ENCODE measurements at regions not wholly inside any gene's neighbourhood (a gene's known extent, or its start where the extent isn't known, plus 50 kb on each side); places are given as distances from the start of the nearest gene placed in this dataset.
A peak's percentile ranks its signal among the peaks of the same experiment; 100 is the strongest.

DNA sequence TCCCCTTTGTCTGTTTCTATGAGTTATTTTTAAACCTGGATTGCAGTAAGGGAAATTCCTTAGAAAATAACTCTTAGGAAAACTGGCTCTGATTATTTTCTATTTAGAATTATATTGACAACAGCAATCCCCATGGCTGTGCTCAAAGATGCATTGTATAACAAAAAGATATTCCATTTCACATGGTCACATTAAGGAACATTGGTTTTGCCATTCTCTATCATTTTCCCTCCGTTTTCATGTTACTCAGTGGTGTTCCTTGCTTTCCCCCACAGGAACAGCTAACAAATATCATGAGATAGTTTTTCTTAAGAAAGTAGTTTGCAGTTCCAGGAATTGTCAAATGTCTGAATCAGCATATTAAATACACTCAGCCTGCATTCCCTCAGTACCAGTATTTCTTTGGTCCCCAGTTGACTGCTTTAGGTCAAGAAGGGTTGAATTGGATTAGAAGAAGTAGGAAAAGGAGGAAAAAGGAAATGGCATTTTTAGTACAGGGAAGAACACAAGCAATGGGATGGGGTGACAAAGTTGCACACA, 436.7 kb downstream of the TNS3 start:
- DNase-seq = no peak

DNA sequence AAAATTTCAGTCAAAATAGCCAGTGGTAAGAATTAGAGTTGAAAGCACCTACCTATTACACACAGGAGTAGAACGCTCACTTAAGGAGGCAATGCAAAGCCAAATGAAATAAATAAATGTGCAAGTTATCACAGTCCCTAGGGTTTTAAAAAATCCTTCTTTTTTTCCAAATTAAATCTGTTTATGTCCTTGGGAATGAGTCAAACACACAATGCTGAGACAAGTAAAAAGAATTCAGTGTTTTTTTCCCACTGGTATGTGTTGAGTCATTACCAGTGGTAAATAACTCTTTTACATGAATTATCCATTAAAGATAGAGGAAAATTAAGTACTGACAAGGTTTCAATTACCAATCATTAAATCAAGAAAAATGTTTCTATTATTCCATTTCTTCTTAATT, 438.6 kb downstream of the TNS3 start:
- DNase-seq = no peak

DNA sequence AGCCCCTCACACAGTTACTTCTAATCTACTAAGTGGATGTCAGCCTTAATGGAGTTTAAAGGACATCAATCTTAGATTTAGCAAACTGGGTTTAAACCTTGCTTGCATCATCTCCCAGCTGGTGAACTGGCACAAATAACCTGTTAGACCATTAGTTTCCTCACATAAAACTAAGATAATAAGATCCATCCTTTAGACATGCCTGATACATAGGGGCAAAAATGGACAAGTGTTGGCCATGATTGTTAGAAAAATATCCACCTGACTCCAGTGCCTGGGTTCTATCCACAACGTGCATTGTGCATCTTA, 439.1 kb downstream of the TNS3 start:
- no peak for DNase-seq

DNA sequence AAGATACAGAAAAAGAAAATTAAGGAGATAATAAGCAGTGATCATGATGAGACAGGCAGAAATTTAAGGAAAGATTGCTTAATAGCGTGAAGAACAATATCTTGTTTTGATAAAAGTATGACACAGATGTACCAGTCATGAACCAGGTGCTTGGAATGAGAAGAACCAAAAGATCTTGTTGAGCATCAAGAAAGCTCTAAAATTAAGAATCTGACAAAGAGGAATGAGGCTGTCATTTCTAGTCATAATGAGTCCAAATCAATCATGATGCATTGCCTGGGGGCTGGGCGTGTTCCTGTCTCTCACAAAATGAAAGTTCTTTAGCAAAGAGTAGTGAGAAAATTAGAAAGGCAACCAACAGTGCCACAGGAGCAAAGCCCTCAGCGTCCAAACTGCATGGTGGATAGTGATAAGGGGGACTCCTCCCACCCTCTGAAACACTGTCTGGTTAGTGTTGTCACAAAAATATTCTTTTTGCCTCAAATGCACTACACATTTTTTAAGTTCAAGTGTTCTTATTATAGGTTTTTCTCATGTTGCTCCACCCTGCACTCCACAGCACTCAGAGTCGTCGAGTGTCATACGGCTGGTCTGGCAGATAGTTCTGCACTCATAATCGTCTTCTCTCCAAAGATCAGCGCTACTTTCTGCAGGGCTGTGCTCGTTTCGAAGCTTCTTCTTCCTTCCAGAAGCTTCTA, 439.6 kb downstream of the TNS3 start:
- no peak for DNase-seq

DNA sequence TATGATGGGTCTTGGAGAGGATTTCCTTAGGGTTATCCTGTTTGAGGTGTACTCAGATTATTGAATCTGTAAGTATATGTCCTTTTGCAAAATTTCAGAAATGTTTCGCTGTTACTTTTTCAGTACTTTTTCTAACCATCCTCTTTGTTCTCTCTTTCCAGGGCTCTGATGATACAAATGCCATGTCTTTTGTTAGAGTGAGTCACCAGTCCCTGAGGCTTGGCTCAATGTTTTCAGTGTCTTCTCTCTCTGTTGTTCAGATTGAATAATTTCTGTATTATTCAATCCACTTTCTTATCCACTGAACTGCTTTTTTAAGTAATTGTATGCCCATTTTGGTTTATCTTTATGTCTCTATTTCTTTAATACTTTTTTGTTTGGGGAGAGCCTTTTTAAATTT, 449.4 kb downstream of the TNS3 start:
- DNase-seq = no peak

DNA sequence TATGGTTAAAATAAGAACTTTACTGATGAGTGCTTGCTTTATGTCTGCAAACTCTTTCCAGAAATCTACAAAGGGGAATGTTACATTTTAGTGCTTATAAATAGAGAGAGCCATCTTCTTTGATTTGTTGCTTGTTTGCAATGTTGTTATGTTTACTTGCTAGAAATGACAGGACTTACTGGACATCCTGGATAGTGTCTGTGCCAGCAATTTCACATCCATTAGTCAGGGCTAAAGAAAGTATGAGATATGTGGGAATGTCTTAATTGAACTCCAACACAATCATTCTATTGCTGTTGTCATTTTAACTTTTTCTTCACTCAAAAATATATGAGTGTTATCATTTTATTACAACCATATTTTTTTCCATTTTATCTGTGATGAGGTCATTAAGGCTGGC, 453.2 kb downstream of the TNS3 start:
- no peak for DNase-seq

DNA sequence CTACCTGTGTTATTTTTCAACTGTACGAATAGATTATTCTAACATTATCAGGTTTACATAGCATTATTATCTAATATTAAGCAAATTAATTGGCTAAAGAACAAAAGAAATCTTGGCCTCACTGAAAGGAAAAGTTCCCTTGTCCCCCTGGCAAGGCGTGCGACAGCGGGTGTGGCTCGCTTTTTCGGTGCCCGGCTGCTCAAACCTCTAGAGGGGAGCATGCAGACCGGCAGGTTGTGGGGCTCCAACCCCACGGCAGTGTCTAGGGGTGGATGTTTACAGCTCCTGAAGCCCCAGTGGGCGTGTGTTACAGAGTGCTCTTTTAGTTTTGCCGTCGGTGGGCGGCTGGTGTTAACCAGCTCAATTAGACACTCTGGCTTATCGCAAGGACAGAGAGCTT, 456.4 kb downstream of the TNS3 start:
- DNase-seq = no peak

DNA sequence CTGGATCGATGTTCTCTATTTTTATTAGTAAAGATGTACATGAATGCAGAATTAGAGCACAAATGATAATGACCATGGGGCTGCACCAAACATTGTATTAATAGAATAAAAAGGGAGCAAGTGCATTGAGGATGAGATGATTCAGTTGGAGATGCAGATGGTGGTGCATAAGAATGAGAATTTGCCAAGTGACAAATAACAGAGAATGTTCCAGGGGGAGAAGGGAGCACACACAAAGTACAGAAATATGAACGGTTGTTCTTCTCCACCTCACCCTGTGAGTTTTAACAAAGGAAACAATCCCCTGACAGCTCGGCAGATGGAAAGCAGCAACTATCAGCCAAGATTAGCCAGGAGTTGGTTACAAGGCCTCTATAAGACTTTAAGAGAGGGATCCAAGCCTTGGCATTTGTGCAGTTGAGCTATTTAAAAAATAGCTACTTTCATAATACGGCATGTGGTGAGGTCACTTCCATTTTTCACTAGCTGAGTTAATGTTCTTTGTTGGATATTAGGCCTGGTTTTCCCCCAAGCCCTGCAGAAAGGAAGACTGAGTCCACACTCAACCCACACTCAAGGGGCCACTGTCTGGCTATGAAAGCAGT, 462.5 kb downstream of the TNS3 start:
- DNase-seq = no peak

DNA sequence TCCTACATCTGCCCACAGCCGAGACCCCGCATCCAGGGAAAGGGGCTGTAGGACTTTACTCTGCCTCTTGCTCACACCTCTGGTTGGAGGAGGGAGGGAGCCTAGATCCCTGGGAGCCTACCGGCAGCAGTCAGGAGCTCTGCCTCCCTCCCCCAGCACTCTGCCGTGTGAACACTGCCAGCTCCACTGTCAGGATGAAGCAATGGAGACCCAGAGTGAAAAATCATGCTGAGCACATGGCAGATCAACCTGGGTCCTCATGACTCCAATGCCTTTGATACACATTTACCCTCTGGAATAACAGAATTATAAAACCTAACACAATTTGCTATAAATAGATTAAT, 477.7 kb downstream of the TNS3 start:
- no peak for DNase-seq

DNA sequence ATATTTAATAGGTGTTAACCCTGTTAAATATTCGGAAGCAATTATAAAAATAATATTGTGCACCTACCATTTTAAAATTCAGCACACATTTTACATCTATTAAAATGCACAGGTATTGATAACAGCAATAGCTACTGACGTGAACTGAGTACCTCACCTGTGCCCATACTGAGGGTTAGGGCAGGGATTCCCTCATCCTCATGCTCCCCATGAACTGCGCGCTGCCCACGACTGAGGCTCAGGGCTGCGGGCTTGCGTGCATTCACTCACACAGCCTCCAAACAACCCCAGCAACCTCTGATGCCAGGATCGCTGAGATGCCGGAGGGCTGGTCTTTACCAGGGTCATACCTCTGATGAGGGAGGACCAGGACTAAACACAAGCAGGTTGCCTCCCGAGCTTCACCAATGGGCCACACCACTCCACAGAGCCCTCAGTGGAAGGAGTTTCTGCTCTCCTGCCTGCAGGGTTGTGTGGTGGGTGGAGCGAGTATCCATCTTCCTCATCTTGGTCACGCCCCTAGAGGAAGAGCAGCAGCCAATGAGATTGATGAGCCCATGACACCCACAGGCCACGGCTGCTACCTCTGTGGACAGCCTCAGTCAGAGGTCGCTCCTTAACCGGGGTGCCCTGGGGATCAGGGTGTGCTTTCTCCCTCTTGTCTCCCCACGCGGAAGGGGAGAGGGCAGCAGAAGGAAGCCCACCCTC, 478.3 kb downstream of the TNS3 start:
- DNase-seq = no peak

DNA sequence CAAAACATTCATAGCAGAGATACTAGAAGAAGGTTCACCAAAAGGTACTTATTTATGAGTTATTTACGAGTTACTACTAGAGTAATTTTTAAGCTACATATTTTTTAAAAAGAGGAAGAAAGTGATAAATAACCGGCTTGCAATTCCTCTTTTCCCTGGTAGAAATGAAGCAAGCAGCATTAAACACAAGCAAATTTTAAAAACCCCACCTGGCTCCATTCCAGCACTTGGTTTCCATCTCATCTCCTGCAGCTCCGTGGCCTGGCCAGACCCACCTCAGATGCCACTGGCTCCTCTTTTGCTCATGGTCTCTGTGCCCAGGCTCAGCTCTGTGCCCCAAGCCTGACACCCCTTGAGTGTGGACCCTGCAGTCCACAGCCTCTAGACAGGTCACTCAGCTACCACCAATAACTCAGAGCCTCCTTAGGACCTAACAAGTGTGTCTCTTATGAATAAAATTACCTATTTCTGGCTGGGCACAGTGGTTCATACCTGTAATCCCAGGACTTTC, 479.5 kb downstream of the TNS3 start:
- no peak for DNase-seq

DNA sequence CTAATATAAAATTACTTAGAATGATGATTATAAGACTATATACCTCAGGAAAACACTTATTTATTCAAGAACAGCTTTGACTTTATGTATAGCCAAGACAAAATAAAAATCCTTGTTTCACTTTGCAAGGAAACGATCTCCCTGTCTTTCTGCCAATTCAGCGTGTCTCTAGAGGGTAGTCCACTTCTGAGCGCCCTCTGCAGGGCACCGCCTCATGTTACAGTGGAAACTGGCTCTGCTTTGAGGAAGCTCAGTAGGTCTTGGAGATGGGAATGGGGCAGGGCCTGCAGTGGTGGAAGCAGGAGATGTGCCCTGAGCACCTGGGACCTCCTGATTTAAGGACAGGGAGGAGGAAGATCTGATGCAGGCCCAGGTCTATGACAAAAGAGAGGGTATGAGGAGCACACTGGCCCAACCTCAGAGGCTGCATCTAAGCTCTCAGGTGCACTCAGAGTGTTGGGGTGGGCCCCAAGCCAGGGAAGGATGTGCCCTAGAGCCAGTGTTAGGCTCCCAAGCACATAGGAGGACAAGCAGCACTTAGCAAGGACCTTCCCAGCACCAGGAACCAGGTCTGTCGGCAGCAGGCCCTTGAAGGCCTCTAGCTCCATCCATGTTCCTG, 481.0 kb downstream of the TNS3 start:
- DNase-seq = no peak

DNA sequence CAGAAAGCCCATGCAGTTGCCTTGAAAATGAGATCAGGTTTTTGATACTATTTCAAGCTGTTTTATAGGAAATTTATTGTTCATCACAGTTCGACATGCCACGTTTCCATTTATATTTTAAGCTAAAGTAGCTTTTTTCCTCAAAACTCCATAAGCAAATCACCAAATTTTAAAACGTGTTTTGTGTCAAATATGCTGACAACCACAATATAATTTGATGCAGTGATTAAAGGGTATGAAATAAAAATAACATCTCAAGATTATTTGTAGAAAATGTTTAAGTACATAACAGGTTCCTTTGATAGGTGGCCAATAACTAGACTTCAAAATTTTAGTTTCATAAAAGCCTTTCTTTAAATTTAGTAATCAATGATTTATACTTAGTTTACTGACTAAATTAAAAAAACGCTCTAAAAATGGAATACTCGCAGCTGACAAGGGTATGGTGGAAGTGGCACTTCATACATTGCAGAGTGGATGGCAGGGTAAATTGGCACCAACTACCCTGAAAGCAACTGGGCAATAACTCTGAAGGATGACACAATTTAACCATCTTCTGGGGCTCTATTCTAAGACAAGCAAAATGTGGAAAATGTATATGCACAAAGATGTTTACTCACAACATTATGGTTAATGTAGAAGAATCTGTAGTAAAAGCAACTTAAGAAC, 481.6 kb downstream of the TNS3 start:
- DNase-seq = no peak

DNA sequence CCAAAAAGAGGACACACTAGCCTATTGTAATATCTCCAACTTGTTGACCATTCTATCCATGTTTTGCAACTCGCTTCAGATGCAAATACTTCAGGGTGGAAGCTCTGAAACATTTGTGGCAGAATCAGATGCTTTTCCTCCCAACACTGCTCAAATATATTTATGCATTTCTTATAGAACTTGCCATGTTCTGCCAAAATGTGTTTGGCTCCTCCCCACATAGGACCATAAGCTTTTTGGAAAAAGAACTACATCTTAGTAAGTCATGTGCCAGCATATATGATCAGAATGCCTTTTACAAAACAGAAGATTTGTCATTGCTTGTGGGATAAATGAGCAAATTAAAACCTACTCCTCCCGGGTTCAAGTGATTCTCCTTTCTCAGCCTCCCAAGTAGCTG, 484.5 kb downstream of the TNS3 start:
- DNase-seq = no peak

DNA sequence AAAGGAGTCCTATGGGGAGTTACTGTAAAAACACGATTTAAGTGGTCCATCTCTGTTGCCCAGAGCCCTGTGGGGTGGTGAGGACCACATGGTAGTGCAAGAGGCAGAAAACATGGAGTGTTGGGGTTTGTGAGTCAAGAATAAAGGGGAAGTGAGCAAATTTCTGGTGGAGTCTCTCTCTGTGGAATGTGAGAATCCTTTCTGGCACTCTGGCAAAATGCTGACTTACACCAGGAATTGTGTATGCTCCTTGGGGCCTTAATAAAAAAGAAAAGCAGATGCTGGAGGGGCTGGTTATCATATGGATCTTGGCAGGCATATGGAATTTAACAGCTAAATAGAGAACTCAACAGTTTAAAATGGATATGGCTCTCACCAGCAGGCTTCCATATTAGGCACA, 486.0 kb downstream of the TNS3 start:
- no peak for DNase-seq

DNA sequence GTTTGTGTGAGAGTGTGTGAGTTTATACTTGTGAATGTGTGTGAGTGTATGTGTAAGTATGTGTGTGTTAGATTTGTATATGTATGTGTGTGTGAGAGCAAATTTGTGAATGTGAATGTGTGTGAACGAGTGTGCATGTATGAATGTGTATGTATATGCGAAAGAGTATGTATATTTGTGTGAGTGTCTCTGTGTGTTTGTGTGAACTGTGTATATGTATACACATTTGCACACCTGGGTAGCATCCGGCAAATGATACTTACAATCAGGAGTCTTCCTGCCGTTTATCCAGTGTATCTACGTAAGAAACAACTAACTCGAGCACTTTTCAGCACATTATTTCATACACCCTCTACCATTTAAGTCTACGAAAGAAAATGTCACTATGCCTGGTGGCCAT, 487.4 kb downstream of the TNS3 start:
- DNase-seq = no peak

DNA sequence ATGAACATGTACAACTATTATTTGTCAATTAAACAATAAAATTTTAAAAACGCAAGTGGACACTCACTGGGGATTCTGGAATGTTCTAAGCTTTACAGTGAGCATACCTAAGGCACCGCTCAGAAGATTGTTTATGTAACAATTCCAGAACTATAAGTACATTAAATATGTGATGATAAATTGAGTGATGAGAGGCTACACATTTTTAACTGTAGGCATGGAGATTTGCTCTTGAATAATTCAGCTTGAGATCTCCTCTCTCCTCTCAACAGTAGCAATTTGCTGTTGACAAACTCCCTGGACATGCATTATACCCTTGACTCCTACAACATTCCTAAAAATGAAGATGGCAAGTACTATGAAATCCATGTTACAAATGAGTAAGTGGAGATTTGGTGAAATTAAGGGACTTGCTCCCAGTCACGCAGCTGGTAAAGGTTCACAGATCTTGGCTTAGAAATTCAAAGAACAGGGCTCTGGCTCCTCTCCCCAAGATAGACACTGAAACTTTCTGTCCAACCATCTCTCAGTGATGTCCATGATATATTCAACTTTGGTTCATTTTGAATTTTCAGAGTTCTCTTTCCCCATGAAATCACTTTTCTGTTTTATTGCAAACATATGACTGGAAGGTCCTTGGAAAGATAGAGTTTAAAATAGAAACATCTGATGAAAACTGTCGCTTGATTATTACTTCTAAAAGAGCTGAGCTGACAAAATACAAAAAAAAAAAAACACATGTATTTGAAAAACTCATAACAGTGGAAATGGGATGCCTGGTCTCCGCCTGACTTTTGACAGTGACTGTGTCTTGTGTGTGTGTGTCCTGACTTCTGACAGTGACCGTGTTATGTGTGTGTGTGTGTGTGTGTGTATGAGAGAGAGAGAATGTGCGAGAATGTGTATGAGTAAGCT, 488.3 kb downstream of the TNS3 start:
- no peak for DNase-seq

DNA sequence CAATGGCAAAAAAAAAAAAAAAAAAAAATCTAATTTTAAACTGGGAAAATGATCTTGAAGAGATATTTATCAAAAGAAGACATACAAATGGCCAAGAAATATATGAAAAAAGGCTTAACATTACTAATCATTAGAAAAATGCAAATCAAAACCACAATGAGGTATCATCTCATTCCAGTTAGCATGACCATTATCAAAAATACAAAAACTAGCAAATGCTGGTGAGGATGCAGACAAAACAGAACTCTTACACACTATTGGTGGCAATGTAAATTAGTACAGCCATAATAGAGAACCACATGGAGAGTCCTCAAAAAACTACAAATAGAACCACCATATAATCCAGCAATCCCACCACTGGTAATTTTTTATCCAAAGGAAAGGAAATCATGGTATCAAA, 489.6 kb downstream of the TNS3 start:
- no peak for DNase-seq

DNA sequence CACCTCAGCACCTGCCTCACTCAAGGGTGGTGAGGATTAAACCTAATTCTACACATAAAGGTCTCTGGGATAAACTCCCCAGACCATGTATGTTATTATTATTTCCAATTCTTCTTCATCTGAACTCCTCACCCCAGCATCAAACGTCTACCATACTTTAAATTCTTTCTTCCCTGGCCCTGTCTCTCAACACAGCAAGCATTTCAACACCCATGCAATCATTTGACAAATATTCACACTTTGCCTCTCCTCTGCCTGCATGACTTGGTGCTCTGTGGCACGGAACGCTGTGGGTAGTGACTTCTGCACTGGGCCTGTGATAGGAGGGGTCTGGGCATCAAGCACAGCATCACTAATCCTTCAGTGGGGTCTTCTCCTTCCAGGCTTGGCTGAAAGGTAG, 490.8 kb downstream of the TNS3 start:
- DNase-seq = no peak

DNA sequence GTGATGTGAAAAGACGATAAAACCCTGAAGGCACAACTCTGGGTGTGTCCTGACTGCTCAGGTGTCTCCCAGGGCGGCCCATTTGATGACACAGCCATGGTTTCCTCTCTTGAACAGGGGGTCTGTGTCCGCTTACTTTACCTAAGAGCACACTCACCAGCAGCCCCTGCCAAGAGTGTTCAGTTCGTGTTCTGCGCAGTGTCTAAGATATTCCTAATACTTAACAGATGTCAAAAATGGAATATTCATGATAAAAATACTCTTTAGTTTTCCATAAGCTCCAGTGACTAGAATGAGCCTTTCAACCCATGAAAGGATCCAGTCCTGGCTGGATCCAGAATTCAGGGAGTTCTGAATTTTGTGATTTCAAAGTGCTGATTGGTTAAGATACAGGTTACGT, 492.4 kb downstream of the TNS3 start:
- no peak for DNase-seq

DNA sequence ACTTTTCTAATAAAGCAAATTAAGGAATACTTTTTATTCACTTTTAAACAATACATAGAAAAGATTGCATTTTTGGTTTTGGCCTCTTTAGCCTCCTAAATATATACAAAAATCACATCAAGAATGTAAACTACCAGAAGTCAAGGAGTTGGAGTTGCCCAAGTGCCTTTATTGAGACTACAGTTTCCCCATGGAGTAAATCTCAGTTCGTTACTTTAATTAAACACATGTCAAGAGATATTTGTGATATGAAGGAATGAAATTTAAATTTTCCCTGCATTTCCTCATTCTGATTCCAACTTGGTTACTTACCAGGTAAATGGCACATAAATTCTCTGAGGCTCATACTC, 492.9 kb downstream of the TNS3 start:
- no peak for DNase-seq

DNA sequence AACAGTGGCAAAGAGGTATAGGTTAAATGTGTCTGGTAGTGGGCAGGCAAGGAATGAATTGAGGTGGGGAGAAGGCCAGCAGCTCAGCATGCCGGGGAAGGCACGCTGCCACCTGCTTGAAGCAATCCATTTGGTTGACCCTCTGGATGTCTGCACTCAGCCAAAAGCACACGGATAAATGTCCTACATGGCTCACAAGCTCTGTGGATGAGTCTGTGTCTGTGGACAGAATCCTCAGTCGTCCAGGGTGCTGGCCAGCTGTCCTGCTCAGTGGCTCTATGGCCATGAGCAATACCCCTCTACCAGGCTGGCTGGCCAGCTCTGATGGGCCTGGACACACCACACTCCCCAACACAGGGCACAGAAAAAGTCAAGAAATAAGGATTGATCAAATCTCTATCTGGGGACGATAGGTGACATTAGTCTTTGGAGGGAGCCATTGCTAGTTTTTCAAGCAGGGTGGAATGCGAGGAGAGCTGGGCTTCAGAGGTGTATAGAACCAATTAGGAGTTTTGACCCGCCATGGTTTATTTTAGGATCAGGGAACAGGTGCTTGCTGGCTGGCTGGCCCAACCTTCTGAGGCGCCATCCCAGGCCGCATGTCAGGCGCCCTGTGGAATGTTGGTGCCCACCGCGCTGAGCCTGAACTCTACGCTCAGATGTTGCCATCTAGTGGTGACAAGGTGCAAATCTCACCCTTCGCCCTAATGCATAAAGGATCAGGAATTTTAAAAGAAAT, 493.4 kb downstream of the TNS3 start:
- DNase-seq = peak; percentile 77

Data from retina (tissue), 1 donor.